MM.1S (cell line): ENCODE measurements at regions not wholly inside any gene's neighbourhood (a gene's known extent, or its start where the extent isn't known, plus 50 kb on each side); places are given as distances from the start of the nearest gene placed in this dataset.

ENCODE experiments used
- CTCF ChIP-seq: fragments of 300-600 bp; sonication (generic); IDR thresholded peaks from 2 replicates; pipeline ENCODE4 v1.5.1; 2016; ENCODE audit warnings: antibody characterized with exemption, low read length, mixed read lengths
- EZH2phosphoT487 ChIP-seq: fragments of 300-600 bp; sonication (generic); IDR thresholded peaks from 2 replicates; pipeline ENCODE4 v1.6.1; 2018; ENCODE audit warnings: antibody characterized with exemption, low read length

- no peak for TF ChIP-seq CTCF
- TF ChIP-seq EZH2phosphoT487: no peak
Observed at GRCh38 chr18:61972389-61973264, 79.8 kb upstream of the RNF152 start.
